D721Med (cell line): ENCODE measurements at regions not wholly inside any gene's neighbourhood (a gene's known extent, or its start where the extent isn't known, plus 50 kb on each side); places are given as distances from the start of the nearest gene placed in this dataset.

Source experiments
- DNase-seq: peaks from one replicate; pipeline ENCODE4 v3.0.0; 2011; ENCODE audit warnings: low spot score; ENCODE audit not compliant: insufficient read length
- FAIRE-seq: peaks from 2 replicates; lab custom pipeline; 2011; peaks lifted over from hg19 to GRCh38; lab: Jason Lieb, UNC
- CTCF ChIP-seq: IDR thresholded peaks from 2 replicates; pipeline ENCODE4 v1.5.1; 2012; ENCODE audit warnings: mild to moderate bottlenecking, control low read depth; ENCODE audit not compliant: insufficient read depth; ENCODE audit errors: missing control alignments

- no peak for FAIRE-seq
- no peak for DNase-seq
- no peak for TF ChIP-seq CTCF
These were observed 313.9 kb downstream of the UBE3D start for GRCh38 chr6:82751718-82752117.

- TF ChIP-seq CTCF = no peak
- no peak for DNase-seq
- no peak for FAIRE-seq
These were observed 303.8 kb downstream of the UBE3D start for GRCh38 chr6:82761674-82762345.

GRCh38 chr6:82766476-82766875 lies 299.2 kb downstream of the UBE3D start:
- FAIRE-seq (no peak), DNase-seq (no peak)
- no peak for TF ChIP-seq CTCF

GRCh38 chr6:82767037-82767436 lies 298.6 kb downstream of the UBE3D start:
- DNase-seq = no peak
- no peak for FAIRE-seq
- TF ChIP-seq CTCF = no peak

- FAIRE-seq (no peak), DNase-seq (no peak)
- no peak for TF ChIP-seq CTCF
These were observed 298.2 kb downstream of the UBE3D start for GRCh38 chr6:82767447-82767846.

GRCh38 chr6:82772851-82773717 lies 292.6 kb downstream of the UBE3D start:
- no peak for FAIRE-seq
- DNase-seq = no peak
- TF ChIP-seq CTCF = no peak

- DNase-seq (no peak), FAIRE-seq (no peak)
- TF ChIP-seq CTCF = no peak
These were observed 290.3 kb downstream of the UBE3D start for GRCh38 chr6:82775361-82775760.
